ENCODE measurements at regions not wholly inside any gene's neighbourhood (a gene's known extent, or its start where the extent isn't known, plus 50 kb on each side); places are given as distances from the start of the nearest gene placed in this dataset.

- H3K36me3 Mint-ChIP-seq (ENCODE audit: low read depth, unreplicated experiment), result no peaks in the 10 kb centered on the region
- peaks cover 5% of the 10 kb centered on the region for H3K4me1 Mint-ChIP-seq (ENCODE audit: low read depth, unreplicated experiment)
- no peak overlapping the region for H3K4me3 ChIP-seq (ENCODE audit: insufficient read depth, low read depth, low read length)
- H3K36me3 ChIP-seq (ENCODE audit: insufficient read depth, low read length), result no peaks in the 10 kb centered on the region
- H3K27ac ChIP-seq (ENCODE audit: low read depth, low read length), result no peak overlapping the region
- peak; percentile 23 for FAIRE-seq
- H4K20me1 ChIP-seq (ENCODE audit: insufficient read depth, low read length), result no peaks in the 10 kb centered on the region
- peak overlapping the region; percentile 10 for H3K4me2 ChIP-seq (ENCODE audit: low read length)
- no peak overlapping the region for H2AFZ ChIP-seq (ENCODE audit: low read depth, low read length)
- no peaks in the 10 kb centered on the region for H3K79me2 ChIP-seq (ENCODE audit: insufficient read depth, low read length)
- H3K4me1 ChIP-seq (ENCODE audit: insufficient read depth, low read length), result no peaks in the 10 kb centered on the region
- TF ChIP-seq EZH2 (IDR thresholded peaks at IDR 0.05; ENCODE audit: insufficient read depth, low read length), result no peak
- TF ChIP-seq, protein P1, sequence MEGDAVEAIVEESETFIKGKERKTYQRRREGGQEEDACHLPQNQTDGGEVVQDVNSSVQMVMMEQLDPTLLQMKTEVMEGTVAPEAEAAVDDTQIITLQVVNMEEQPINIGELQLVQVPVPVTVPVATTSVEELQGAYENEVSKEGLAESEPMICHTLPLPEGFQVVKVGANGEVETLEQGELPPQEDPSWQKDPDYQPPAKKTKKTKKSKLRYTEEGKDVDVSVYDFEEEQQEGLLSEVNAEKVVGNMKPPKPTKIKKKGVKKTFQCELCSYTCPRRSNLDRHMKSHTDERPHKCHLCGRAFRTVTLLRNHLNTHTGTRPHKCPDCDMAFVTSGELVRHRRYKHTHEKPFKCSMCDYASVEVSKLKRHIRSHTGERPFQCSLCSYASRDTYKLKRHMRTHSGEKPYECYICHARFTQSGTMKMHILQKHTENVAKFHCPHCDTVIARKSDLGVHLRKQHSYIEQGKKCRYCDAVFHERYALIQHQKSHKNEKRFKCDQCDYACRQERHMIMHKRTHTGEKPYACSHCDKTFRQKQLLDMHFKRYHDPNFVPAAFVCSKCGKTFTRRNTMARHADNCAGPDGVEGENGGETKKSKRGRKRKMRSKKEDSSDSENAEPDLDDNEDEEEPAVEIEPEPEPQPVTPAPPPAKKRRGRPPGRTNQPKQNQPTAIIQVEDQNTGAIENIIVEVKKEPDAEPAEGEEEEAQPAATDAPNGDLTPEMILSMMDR (IDR thresholded peaks at IDR 0.05; ENCODE audit: insufficient read depth, low read depth, low read length), result no peak
- H3K27me3 Mint-ChIP-seq (ENCODE audit: low read depth, unreplicated experiment), result peaks cover 7% of the 10 kb centered on the region
- no peak overlapping the region for H3K4me3 Mint-ChIP-seq (ENCODE audit: unreplicated experiment)
- peak; percentile 75 for DNase-seq (ENCODE audit: low read depth)
- H3K9ac ChIP-seq (ENCODE audit: low read length), result no peak overlapping the region
- H3K27ac Mint-ChIP-seq (ENCODE audit: unreplicated experiment), result no peak overlapping the region
- no peaks in the 10 kb centered on the region for H3K9me3 ChIP-seq (ENCODE audit: insufficient read depth, low read depth, low read length)
- no peaks in the 10 kb centered on the region for H3K27me3 ChIP-seq (ENCODE audit: insufficient read depth, low read length)
- no peaks in the 10 kb centered on the region for H3K9me3 Mint-ChIP-seq (ENCODE audit: unreplicated experiment)
These were observed 119.9 kb upstream of the STT3B start for GRCh38 chr3:31412832-31413231.

DNA sequence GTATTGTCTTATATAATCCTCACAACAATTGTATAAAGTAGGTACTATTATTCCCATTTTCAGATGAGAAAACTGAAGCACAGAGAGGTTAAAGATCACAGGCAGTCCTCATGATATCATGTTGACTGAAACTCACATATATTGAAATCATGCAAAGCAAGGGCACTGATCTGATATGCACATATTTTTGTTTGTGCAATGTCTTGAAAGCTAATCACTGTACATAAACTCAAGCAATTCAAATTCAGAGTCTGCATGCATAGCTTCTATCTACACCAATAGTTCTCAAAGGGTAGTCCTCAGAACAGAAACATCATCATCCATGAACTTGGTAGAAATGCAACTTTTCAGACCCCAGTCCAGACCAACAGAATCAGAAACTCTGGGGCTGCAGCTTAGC lies 119.2 kb upstream of the STT3B start:
- no peaks in the 10 kb centered on the region for H3K9me3 Mint-ChIP-seq (ENCODE audit: unreplicated experiment)
- peaks cover 7% of the 10 kb centered on the region for H3K27me3 Mint-ChIP-seq (ENCODE audit: low read depth, unreplicated experiment)
- DNase-seq (ENCODE audit: low read depth) (no peak), FAIRE-seq (no peak)
- H3K36me3 ChIP-seq (ENCODE audit: insufficient read depth, low read length), result no peaks in the 10 kb centered on the region
- no peaks in the 10 kb centered on the region for H3K9me3 ChIP-seq (ENCODE audit: insufficient read depth, low read depth, low read length)
- H3K27ac ChIP-seq (ENCODE audit: low read depth, low read length), result no peak overlapping the region
- peaks cover 5% of the 10 kb centered on the region for H3K4me1 Mint-ChIP-seq (ENCODE audit: low read depth, unreplicated experiment)
- no peaks in the 10 kb centered on the region for H3K79me2 ChIP-seq (ENCODE audit: insufficient read depth, low read length)
- no peak overlapping the region for H3K4me2 ChIP-seq (ENCODE audit: low read length)
- H3K27ac Mint-ChIP-seq (ENCODE audit: unreplicated experiment), result no peak overlapping the region
- H2AFZ ChIP-seq (ENCODE audit: low read depth, low read length), result no peak overlapping the region
- no peaks in the 10 kb centered on the region for H4K20me1 ChIP-seq (ENCODE audit: insufficient read depth, low read length)
- TF ChIP-seq EZH2 (IDR thresholded peaks at IDR 0.05; ENCODE audit: insufficient read depth, low read length), result no peak
- TF ChIP-seq, protein P1 (IDR thresholded peaks at IDR 0.05; ENCODE audit: insufficient read depth, low read depth, low read length), result no peak
- no peaks in the 10 kb centered on the region for H3K4me1 ChIP-seq (ENCODE audit: insufficient read depth, low read length)
- H3K4me3 Mint-ChIP-seq (ENCODE audit: unreplicated experiment), result no peak overlapping the region
- no peaks in the 10 kb centered on the region for H3K36me3 Mint-ChIP-seq (ENCODE audit: low read depth, unreplicated experiment)
- H3K27me3 ChIP-seq (ENCODE audit: insufficient read depth, low read length), result no peaks in the 10 kb centered on the region
- no peak overlapping the region for H3K9ac ChIP-seq (ENCODE audit: low read length)
- no peak overlapping the region for H3K4me3 ChIP-seq (ENCODE audit: insufficient read depth, low read depth, low read length)

DNA sequence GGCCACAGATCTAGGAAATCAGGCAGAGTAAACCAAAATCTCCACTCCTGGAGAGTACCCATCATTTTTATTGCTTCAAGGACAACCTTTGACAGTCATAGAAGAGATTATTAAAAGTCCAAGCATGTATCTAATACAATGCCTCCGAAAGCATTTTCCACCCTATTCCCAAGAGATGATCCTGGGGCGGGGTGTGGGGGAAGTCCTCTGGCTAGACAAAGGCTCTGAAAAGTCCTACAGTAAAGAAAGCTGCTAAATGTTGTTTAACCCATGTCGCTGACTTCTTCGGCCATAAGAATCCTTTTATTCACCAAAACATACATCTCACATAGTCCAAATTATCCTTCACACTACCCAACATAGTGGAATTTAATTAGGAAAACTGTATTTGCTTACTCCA lies 115.7 kb upstream of the STT3B start:
- Histone ChIP-seq H2AFZ (ENCODE audit: low read depth, low read length) (no peak overlapping the region), H3K4me3 (ENCODE audit: insufficient read depth, low read depth, low read length) (no peak overlapping the region), H3K9ac (ENCODE audit: low read length) (no peak overlapping the region), H3K27ac (ENCODE audit: low read depth, low read length) (no peak overlapping the region), H3K79me2 (ENCODE audit: insufficient read depth, low read length) (no peaks in the 10 kb centered on the region), H3K4me2 (ENCODE audit: low read length) (no peak overlapping the region), H3K4me1 (ENCODE audit: insufficient read depth, low read length) (no peaks in the 10 kb centered on the region), H3K9me3 (ENCODE audit: insufficient read depth, low read depth, low read length) (no peaks in the 10 kb centered on the region), H3K36me3 (ENCODE audit: insufficient read depth, low read length) (no peaks in the 10 kb centered on the region), H3K27me3 (ENCODE audit: insufficient read depth, low read length) (no peaks in the 10 kb centered on the region), H4K20me1 (ENCODE audit: insufficient read depth, low read length) (no peaks in the 10 kb centered on the region)
- DNase-seq (ENCODE audit: low read depth), result no peak
- Mint-ChIP-seq H3K9me3 (ENCODE audit: unreplicated experiment) (peaks cover 2% of the 10 kb centered on the region), H3K4me3 (ENCODE audit: unreplicated experiment) (no peak overlapping the region), H3K4me1 (ENCODE audit: low read depth, unreplicated experiment) (peaks cover 5% of the 10 kb centered on the region), H3K27me3 (ENCODE audit: low read depth, unreplicated experiment) (peaks cover 19% of the 10 kb centered on the region), H3K27ac (ENCODE audit: unreplicated experiment) (no peak overlapping the region), H3K36me3 (ENCODE audit: low read depth, unreplicated experiment) (no peaks in the 10 kb centered on the region)
- no peak for FAIRE-seq
- TF ChIP-seq, protein P1 (IDR thresholded peaks at IDR 0.05; ENCODE audit: insufficient read depth, low read depth, low read length), result no peak
- no peak for TF ChIP-seq EZH2 (IDR thresholded peaks at IDR 0.05; ENCODE audit: insufficient read depth, low read length)
